ENCODE measurements at regions not wholly inside any gene's neighbourhood (a gene's known extent, or its start where the extent isn't known, plus 50 kb on each side); places are given as distances from the start of the nearest gene placed in this dataset.
A peak's percentile ranks its signal among the peaks of the same experiment; 100 is the strongest.

GRCh38 chr7:148950806-148951205 is 66.7 kb upstream of the EZH2 start:
- no peaks in the 10 kb centered on the region for H3K36me3 ChIP-seq
- 92 to 94% methylated on average over 4 of the region's 4 CpGs for WGBS, 2 donors
- no peaks in the 10 kb centered on the region for H3K4me1 ChIP-seq
- DNase-seq (ENCODE audit: low spot score in 2 of 2) = no peak
- H3K27me3 ChIP-seq = no peaks in the 10 kb centered on the region
- no peaks in the 10 kb centered on the region for H3K9me3 ChIP-seq
- no peak overlapping the region for H3K4me3 ChIP-seq
- H3K27ac ChIP-seq = no peak overlapping the region
- TF ChIP-seq, protein P1, sequence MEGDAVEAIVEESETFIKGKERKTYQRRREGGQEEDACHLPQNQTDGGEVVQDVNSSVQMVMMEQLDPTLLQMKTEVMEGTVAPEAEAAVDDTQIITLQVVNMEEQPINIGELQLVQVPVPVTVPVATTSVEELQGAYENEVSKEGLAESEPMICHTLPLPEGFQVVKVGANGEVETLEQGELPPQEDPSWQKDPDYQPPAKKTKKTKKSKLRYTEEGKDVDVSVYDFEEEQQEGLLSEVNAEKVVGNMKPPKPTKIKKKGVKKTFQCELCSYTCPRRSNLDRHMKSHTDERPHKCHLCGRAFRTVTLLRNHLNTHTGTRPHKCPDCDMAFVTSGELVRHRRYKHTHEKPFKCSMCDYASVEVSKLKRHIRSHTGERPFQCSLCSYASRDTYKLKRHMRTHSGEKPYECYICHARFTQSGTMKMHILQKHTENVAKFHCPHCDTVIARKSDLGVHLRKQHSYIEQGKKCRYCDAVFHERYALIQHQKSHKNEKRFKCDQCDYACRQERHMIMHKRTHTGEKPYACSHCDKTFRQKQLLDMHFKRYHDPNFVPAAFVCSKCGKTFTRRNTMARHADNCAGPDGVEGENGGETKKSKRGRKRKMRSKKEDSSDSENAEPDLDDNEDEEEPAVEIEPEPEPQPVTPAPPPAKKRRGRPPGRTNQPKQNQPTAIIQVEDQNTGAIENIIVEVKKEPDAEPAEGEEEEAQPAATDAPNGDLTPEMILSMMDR (IDR thresholded peaks at IDR 0.05) = no peak
- TF ChIP-seq POLR2A (IDR thresholded peaks at IDR 0.05) (no peak), EP300 (IDR thresholded peaks at IDR 0.05) (no peak)

- no peak for TF ChIP-seq POLR2A (IDR thresholded peaks at IDR 0.05)
- no peak for TF ChIP-seq EP300 (IDR thresholded peaks at IDR 0.05)
- TF ChIP-seq, protein P1 (IDR thresholded peaks at IDR 0.05) = no peak
Observed at GRCh38 chr7:148944935-148945934, 61.1 kb upstream of the EZH2 start.

GRCh38 chr7:148941598-148942275 is 57.6 kb upstream of the EZH2 start:
- peak; percentile 26 to 30 for DNase-seq (ENCODE audit: low spot score in 2 of 2)
- Histone ChIP-seq H3K4me3 (peak overlapping the region; percentile 66 to 87 (median 76)), H3K9me3 (no peaks in the 10 kb centered on the region), H3K36me3 (no peaks in the 10 kb centered on the region), H3K27me3 (no peaks in the 10 kb centered on the region), H3K27ac (peak overlapping the region in 3 of 4 donors; percentile 90 to 94 (median 94)), H3K4me1 (peaks cover 0 to 20% (median 3%) of the 10 kb centered on the region in 4 donors)
- WGBS, 2 donors = 11 to 13% methylated on average over 17 of the region's 17 CpGs
- no peak for TF ChIP-seq EP300 (IDR thresholded peaks at IDR 0.05)
- TF ChIP-seq, protein P1 (IDR thresholded peaks at IDR 0.05) = peak; percentile 16 to 37 (median 25)

More at GRCh38 chr7:148944935-148945934, 61.1 kb upstream of the EZH2 start:
- H3K27ac ChIP-seq = no peak overlapping the region
- H3K9me3 ChIP-seq = no peaks in the 10 kb centered on the region
- H3K27me3 ChIP-seq = no peaks in the 10 kb centered on the region
- no peak overlapping the region for H3K4me3 ChIP-seq
- no peaks in the 10 kb centered on the region for H3K36me3 ChIP-seq
- peaks cover 0 to 16% (median 3%) of the 10 kb centered on the region in 4 donors for H3K4me1 ChIP-seq
- DNase-seq (ENCODE audit: low spot score in 2 of 2) = no peak
- 69 to 77% methylated on average over 8 of the region's 8 CpGs for WGBS, 2 donors

GRCh38 chr7:148940702-148941597 is 56.9 kb upstream of the EZH2 start:
- Histone ChIP-seq H3K27ac (peak overlapping the region; percentile 90 to 96 (median 94)), H3K4me3 (peak overlapping the region; percentile 66 to 87 (median 76)), H3K36me3 (no peaks in the 10 kb centered on the region), H3K27me3 (no peaks in the 10 kb centered on the region), H3K9me3 (no peaks in the 10 kb centered on the region), H3K4me1 (peaks cover 0 to 20% (median 3%) of the 10 kb centered on the region in 4 donors)
- peak in 1 of 2 donors; percentile 79 for TF ChIP-seq EP300 (IDR thresholded peaks at IDR 0.05)
- peak in 1 of 2 donors; percentile 38 for TF ChIP-seq POLR2A (IDR thresholded peaks at IDR 0.05)
- TF ChIP-seq, protein P1 (IDR thresholded peaks at IDR 0.05) = peak in 1 of 5 experiments; percentile 16
- 1% methylated on average over 28 to 43 of the region's 43 CpGs for WGBS, 2 donors
- peak; percentile 49 to 68 for DNase-seq (ENCODE audit: low spot score in 2 of 2)
